Stimulated activated CD4-positive, alpha-beta T cell treated with anti-CD3 and anti-CD28 coated beads, Interleukin-4, amount 100 ng/mL, for 1 hour (primary cell): ENCODE measurements at regions not wholly inside any gene's neighbourhood (a gene's known extent, or its start where the extent isn't known, plus 50 kb on each side); places are given as distances from the start of the nearest gene placed in this dataset.

Experiments
- DNase-seq: peaks from one replicate; pipeline ENCODE4 v3.0.0-alpha.2; 2020

DNA sequence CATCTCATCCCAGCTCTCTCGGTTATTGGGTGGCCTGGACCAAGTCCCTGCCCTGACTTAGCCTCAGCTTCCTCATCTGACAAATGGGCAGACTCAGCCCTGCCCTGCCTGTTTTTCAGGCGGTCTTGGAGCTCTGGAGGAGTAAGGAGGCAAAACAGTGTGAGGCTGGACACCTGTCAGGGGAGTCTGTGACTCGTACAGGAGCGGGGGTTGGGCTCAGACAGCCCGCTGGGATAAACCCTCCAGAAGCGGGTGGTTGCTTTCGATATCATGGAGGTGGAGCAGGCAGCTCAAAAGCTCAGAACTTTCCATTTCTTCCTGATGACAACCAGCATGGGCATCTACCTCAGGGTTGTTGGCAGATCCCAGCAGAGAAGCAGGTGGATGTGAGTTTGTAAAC lies 72.9 kb upstream of the GGTA1 start:
- DNase-seq: no peak

- no peak for DNase-seq
Observed at GRCh38 chr9:121573717-121574485, 74.3 kb upstream of the GGTA1 start.

DNA sequence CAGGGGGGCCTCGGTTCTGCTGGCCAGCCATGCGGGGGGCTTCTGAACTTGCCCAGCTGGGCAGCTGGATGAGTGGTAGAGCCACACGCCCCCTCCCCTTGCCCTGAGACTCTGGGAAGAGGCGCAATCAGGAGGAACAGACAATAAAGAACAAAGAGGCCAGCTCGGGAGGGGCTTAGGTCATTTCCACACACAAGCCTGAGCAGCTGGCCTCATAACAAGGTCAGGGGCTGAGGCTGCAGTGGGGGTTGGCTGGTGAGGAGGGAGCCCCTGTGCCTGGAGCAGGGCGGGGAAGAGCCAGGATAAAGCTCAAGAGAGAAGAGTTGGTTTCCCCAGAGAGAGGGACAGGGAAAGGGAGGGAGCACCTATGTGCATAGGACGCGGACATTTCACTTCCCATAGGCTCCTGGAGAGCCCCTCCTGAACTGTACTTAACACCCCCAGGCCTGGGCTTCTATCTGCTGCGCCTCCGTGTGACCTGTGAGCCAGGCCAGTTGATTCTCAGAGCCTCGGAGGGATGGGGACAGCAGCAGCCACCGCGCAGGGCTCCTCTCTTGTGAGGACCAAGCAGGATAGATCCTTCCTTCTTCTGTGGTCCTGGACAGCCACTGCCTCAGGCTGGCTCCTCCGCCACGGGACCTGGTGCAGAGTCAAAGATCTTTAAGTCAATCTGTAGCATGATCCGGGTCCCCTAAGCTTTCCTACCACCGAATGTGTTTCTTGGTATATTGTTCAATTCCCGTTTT lies 75.3 kb upstream of the GGTA1 start:
- no peak for DNase-seq

DNA sequence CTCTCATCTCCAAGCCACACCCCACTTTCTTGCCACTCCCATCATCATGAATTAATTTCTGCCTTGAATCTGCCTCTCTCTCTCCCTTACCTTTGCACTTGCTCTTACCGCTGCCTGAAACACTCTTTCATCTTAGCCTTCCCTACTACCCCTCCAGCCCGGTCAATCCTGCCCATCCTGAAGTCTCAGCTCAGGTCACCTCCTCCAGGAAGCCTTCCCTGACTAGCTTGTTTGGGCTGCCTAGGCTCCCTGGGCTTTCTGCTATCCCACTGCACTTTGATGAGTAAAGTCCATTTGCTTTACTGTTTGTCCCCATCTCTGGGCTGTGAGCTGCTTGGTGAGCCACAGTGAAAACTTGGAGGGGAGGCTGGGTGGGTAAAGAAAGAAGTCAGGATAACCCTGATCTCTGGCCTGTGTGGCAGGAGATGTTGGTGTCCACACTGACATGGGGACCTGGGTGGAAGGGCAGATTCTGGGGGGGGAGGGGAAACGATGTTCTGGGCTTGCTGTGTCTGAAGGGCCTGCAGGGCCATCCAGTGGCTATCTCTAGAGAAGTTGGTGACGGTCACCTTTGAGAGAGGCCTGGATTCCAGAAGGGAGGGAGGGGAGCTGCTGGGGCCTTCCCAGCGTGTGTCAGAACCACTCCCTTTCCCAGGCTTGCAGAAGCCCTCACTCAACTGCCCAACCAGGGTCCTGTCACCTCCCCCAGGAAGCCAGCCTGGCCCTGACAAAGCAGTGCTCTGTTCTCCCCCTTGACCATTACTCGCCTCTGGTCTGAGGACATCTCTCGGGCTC lies 75.0 kb upstream of the DAB2IP start:
- no peak for DNase-seq

DNA sequence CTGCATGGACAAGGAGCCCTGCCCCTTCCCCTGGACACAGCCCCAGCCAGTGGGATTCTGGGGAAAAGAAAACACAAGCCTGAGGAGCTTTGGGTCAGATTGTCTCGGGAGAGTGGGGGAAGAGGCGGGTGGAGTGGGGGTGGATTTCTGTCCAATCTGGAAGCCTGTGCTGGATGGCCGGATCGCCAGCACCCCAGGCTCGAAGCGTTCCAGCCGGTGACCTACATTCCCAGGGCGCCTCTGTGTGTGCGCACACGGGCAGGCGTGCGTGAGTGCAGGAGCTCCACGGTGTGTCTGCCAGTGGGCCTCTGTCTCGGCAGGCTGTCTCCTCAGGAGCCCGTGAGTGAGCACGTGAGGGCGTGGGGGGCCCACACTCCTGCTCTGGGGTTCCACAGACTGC lies 74.3 kb upstream of the DAB2IP start:
- DNase-seq: no peak

- no peak for DNase-seq
Observed at GRCh38 chr9:121577572-121577971, 73.9 kb upstream of the DAB2IP start.

DNA sequence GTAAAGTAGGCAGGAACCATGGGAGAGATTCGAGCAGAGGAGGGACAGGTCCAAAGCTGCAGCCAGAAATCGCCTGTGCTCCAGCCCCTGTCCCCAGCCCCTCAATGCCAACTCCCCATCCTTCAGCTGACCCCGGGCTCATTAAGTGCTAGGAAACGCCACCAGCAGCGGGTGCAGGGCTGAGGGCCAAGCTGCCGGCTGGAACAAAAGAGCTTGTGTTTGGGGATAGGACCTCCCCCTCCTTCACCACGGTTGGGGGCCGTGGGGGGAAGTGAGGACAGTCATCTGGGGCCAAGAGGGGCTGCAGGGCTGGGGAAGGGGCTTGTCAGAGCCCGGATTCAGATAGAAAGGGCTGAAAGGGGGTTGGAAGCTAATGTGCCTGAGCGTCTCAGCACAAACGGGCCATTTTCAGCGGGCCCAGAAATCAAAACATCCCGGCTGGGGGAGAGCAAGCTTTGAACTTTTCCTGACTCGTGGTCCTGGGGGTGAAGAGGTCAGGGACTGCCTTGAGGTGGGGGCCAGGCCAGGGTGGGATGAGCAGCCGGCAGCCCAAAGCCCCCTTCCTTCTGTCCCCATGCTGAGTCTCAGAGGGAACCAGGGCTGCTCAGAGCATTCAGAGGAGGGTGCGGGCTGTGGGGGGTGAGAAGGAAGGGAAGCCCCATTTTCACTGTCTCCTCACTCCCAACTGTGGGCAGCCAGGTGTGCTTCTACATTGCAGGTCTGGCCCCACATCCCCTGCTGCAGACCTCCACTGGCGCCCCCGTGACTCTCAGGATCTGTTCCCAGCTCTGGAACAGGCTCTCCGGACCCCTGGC lies 69.4 kb upstream of the DAB2IP start:
- no peak for DNase-seq

GRCh38 chr9:121582641-121583040 lies 68.8 kb upstream of the DAB2IP start:
- DNase-seq: no peak

GRCh38 chr9:121584421-121584820 lies 67.0 kb upstream of the DAB2IP start:
- no peak for DNase-seq

GRCh38 chr9:121587863-121588262 lies 63.6 kb upstream of the DAB2IP start:
- no peak for DNase-seq

DNA sequence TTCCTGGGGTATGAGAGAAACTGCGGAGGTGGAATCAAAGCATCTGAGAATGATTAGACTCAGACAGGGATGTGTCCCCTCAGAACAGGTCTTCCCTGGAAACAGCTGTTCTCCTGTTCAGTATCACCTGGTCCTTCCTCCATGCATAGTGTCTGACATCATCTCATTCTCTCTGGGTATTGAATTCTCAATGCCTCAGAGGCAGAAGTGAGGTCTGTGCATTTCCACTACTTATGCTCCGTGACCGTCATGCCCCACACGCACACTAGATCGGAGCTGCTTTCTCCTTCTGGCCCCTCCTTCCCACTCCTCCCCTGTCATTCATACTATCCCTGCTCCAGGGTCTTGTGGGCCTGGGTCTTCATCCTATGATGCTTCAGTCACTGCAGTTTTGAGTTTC lies 61.4 kb upstream of the DAB2IP start:
- DNase-seq: no peak

- no peak for DNase-seq
Observed at GRCh38 chr9:121592265-121592664, 59.2 kb upstream of the DAB2IP start.

GRCh38 chr9:121593066-121593465 lies 58.4 kb upstream of the DAB2IP start:
- DNase-seq: no peak

DNA sequence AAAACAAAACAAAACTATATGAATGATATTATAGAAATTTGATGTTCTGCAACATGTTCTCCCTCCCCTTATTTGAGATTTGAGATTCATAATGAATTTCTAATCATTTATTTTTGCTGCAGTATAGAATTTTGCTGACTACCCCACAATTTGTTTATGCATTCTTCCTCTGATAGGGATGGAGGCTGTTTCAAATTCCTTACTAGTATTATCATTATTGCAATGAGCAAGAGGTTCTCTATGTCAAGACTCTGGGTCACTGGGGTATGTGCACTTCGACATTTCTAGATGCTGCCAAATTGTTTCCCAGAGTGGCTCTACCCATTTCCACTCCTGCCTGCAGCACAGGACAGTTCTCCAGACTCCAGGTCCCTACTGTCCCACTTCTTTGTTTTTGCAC lies 54.9 kb upstream of the DAB2IP start:
- DNase-seq: no peak

DNA sequence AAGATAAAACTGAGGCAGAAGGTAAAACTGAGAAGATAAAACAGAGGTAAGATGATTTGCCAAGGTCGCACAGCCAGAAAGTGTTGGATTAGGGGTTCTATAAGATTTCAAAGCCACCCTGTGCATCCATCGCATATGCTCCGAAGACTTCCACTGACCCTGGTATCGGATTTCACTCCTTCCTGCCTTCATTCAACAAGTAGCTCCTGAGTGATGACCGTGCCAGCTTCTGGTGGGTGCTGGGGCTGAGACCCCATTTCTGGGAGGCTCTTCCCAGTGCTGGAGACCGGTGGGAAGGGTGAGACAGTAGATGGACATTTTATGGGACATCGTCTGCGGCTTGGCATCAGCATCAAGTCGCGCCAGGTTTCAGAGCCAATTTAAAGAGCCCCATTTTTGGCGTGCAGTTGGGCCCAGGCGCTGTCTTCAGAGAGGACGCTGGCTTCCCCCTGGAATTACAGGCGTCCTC lies 53.7 kb upstream of the DAB2IP start:
- no peak for DNase-seq

- no peak for DNase-seq
Observed at GRCh38 chr9:121598167-121598964, 53.1 kb upstream of the DAB2IP start.

DNA sequence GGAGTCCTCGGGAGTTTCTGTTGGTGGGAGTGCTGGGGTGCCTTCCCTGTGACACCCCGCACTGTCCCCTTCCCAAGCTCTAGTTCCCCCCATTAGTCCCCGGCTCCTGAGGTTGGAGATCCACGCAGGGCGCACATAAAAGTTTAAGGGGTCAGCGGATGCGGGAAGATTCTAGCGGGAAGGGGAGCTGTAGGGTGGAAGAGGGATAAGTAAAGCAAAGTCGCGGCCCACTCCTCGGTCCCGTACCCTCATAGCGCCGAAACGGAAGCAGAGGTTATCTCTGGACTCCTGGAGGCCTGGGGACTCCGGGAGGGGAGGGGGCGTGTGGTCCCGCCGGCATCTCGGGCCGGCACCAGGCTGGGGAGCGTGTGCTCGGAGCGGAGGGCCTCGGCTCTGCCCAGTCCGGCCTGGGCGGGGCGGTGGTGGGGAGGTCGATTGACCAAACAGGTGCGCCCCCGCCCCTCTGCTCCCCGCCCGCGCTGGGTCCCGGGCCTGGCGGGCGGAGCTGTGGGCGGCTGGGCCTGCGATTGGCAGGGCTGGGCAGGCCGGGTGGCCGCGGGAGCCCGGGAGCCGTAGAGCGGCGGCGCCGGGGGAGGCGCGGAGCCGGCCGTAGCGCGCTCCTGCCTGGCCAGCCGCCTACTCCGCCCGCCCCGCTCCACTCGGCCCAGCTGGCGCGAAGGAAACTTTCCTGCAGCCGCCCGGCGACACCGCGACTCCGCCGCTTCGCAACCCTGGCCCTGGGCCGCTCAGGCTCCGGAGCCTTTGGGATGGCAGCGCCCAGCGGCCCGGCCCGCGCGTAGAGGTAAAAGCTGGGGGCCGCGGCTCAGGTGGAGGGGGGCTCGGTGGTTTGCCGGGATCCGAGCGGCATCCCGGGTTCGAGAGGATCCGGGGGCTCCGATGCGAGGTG lies 52.2 kb upstream of the DAB2IP start:
- DNase-seq: no peak

- no peak for DNase-seq
Observed at GRCh38 chr9:121599872-121600585, 51.4 kb upstream of the DAB2IP start.

- no peak for DNase-seq
Observed at GRCh38 chr9:121601194-121601593, 50.2 kb upstream of the DAB2IP start.
